SK-N-SH (cell line): ENCODE measurements at regions not wholly inside any gene's neighbourhood (a gene's known extent, or its start where the extent isn't known, plus 50 kb on each side); places are given as distances from the start of the nearest gene placed in this dataset.

ENCODE experiments used
- CTCF ChIA-PET: fragments of 300-600, 350-600 bp; formaldehyde crosslinking; extraction: SDS; loops from one replicate; lab custom pipeline; 2021; lab: Yijun Ruan, JAX
- POLR2A ChIA-PET: fragments of 350-600 bp; sonication (Branson Sonifier 250); formaldehyde crosslinking; extraction: SDS; loops from one replicate; lab custom pipeline; 2020; ENCODE audit warnings: antibody characterized with exemption, inconsistent platforms; lab: Yijun Ruan, JAX
- DNase-seq: peaks from one replicate; pipeline ENCODE4 v3.0.0; 2012
- H2AFZ ChIP-seq: fragments of 200-600 bp; sonication (generic); 2 replicates; pipeline ENCODE4 v1.8.1; 2016; ENCODE audit warnings: antibody characterized with exemption, mild to moderate bottlenecking, low read depth
- H3F3A ChIP-seq: fragments of 200-600 bp; sonication (generic); replicated peaks from 2 replicates; pipeline ENCODE3; 2016; ENCODE audit warnings: antibody characterized with exemption, mild to moderate bottlenecking; ENCODE audit not compliant: insufficient read depth
- H3K27ac ChIP-seq, 2 experiments: fragments of 200-500 bp in 1 of 2; fragments of 200-600 bp in 1 of 2; sonication (Bioruptor generic) in 1 of 2; sonication (generic), shearing (Covaris generic) in 1 of 2; 2 replicates each; pipeline versions ENCODE4 v1.5.1 to v1.6.1; 2014 to 2016; ENCODE audit warnings: low read depth in 2 of 2, inconsistent platforms in 1 of 2, low read length in 1 of 2, mild to moderate bottlenecking in 1 of 2, mixed read lengths in 1 of 2
- H3K27me3 ChIP-seq: fragments of 200-600 bp; sonication (generic), shearing (Covaris generic); 2 replicates; pipeline ENCODE4 v1.6.1; 2016; ENCODE audit warnings: mixed run types; ENCODE audit not compliant: insufficient read depth
- H3K36me3 ChIP-seq, 2 experiments: fragments of 200-500 bp in 1 of 2; fragments of 200-600 bp in 1 of 2; sonication (Bioruptor generic) in 1 of 2; sonication (generic) in 1 of 2; replicated peaks in 1 of 2; 2 replicates each; pipeline versions ENCODE3 to v1.5.1; 2014 to 2016; ENCODE audit warnings: low read length in 1 of 2, mild to moderate bottlenecking in 1 of 2; ENCODE audit not compliant: insufficient read depth in 2 of 2, control insufficient read depth in 1 of 2
- H3K4me1 ChIP-seq, 2 experiments: fragments of 200-500 bp in 1 of 2; fragments of 200-600 bp in 1 of 2; sonication (Bioruptor generic) in 1 of 2; sonication (generic), shearing (Covaris generic) in 1 of 2; 2 replicates each; pipeline versions ENCODE4 v1.5.1 to v1.6.1; 2014 to 2016; ENCODE audit warnings: low read depth in 1 of 2, low read length in 1 of 2, mixed run types in 1 of 2; ENCODE audit not compliant: insufficient read depth in 2 of 2, control insufficient read depth in 1 of 2
- H3K4me2 ChIP-seq: fragments of 200-600 bp; sonication (generic), shearing (Covaris generic); 2 replicates; pipeline ENCODE4 v1.6.1; 2017; ENCODE audit warnings: mixed run types
- H3K4me3 ChIP-seq, 2 experiments: fragments of 200-500 bp in 1 of 2; fragments of 200-600 bp in 1 of 2; sonication (Bioruptor generic) in 1 of 2; sonication (generic), shearing (Covaris generic) in 1 of 2; 2 replicates each; pipeline versions ENCODE4 v1.5.1 to v1.8.1; 2014 to 2016; ENCODE audit warnings: low read depth in 2 of 2, inconsistent platforms in 1 of 2, low read length in 1 of 2, mild to moderate bottlenecking in 1 of 2, mixed read lengths in 1 of 2, moderate library complexity in 1 of 2
- H3K79me2 ChIP-seq: fragments of 200-600 bp; sonication (generic); 2 replicates; pipeline ENCODE4 v1.8.1; 2017; ENCODE audit warnings: mild to moderate bottlenecking; ENCODE audit not compliant: insufficient read depth
- H3K9ac ChIP-seq: fragments of 200-600 bp; sonication (generic); 2 replicates; pipeline ENCODE4 v1.6.1; 2017; ENCODE audit warnings: mixed run types
- H3K9me2 ChIP-seq: fragments of 200-600 bp; sonication (generic); 2 replicates; pipeline ENCODE4 v1.6.1; 2017; ENCODE audit warnings: mixed run types
- H3K9me3 ChIP-seq: fragments of 200-600 bp; sonication (generic); 2 replicates; pipeline ENCODE4 v1.6.1; 2017; ENCODE audit warnings: mixed run types, mild to moderate bottlenecking, moderate library complexity
- H4K20me1 ChIP-seq: fragments of 200-600 bp; sonication (generic); 2 replicates; pipeline ENCODE4 v1.6.1; 2017; ENCODE audit warnings: mild to moderate bottlenecking, mixed run types; ENCODE audit not compliant: insufficient read depth
- CHD2 ChIP-seq: fragments of 150-350 bp; IDR thresholded peaks from 2 replicates; pipeline ENCODE4 v1.6.1; 2018; ENCODE audit warnings: low read length; ENCODE audit not compliant: partially characterized antibody
- ELF1 ChIP-seq: IDR thresholded peaks from 2 replicates; pipeline ENCODE4 v1.4.0; 2012
- EZH2phosphoT487 ChIP-seq: fragments of 200-600 bp; sonication (generic); IDR thresholded peaks from 2 replicates; pipeline ENCODE4 v1.6.1; 2017; ENCODE audit warnings: low read depth, mixed run types, mild to moderate bottlenecking, antibody characterized with exemption, moderate library complexity, borderline replicate concordance
- FOSL2 ChIP-seq: IDR thresholded peaks from 2 replicates; pipeline ENCODE4 v1.4.0; 2012; ENCODE audit warnings: low read depth, mild to moderate bottlenecking, moderate library complexity, borderline replicate concordance
- FOXJ3 ChIP-seq: sonication (generic); formaldehyde crosslinking; IDR thresholded peaks from 2 replicates; pipeline ENCODE4 v1.5.1; 2020; ENCODE audit warnings: mild to moderate bottlenecking, missing genetic modification reagents
- GATA2 ChIP-seq: sonication (generic); formaldehyde crosslinking; IDR thresholded peaks from 2 replicates; pipeline ENCODE4 v1.5.0; 2020; ENCODE audit warnings: mild to moderate bottlenecking, missing genetic modification reagents
- IRF3 ChIP-seq: fragments of 150-350 bp; IDR thresholded peaks from 2 replicates; pipeline ENCODE4 v1.6.1; 2016; ENCODE audit warnings: mild to moderate bottlenecking, low read depth, low read length
- JUND ChIP-seq: IDR thresholded peaks from 2 replicates; pipeline ENCODE4 v1.4.0; 2012
- MXI1 ChIP-seq: IDR thresholded peaks from 2 replicates; pipeline ENCODE4 v1.6.1; 2012; ENCODE audit warnings: mild to moderate bottlenecking, low read depth, low read length, improper control_type of control experiment
- NFIC ChIP-seq: IDR thresholded peaks from 2 replicates; pipeline ENCODE4 v1.4.0; 2012; ENCODE audit warnings: borderline replicate concordance
- NRF1 ChIP-seq: IDR thresholded peaks from 2 replicates; pipeline ENCODE4 v1.6.1; 2012; ENCODE audit warnings: low read depth, mild to moderate bottlenecking, low read length
- POLR2AphosphoS5 ChIP-seq: IDR thresholded peaks from 2 replicates; pipeline ENCODE4 v1.6.1; 2012; ENCODE audit warnings: low read depth, low read length
- RAD21 ChIP-seq: IDR thresholded peaks from 2 replicates; pipeline ENCODE4 v1.6.1; 2012; ENCODE audit warnings: mild to moderate bottlenecking, low read length
- REST ChIP-seq: IDR thresholded peaks from 2 replicates; pipeline ENCODE4 v1.6.1; 2012; ENCODE audit warnings: mild to moderate bottlenecking, low read depth, low read length, moderate library complexity
- RXRA ChIP-seq: IDR thresholded peaks from 2 replicates; pipeline ENCODE4 v1.4.0; 2012; ENCODE audit warnings: low read depth, mild to moderate bottlenecking, borderline replicate concordance
- USF1 ChIP-seq: IDR thresholded peaks from 2 replicates; pipeline ENCODE4 v1.4.0; 2012; ENCODE audit warnings: low read depth, borderline replicate concordance
- USF2 ChIP-seq: fragments of 150-350 bp; IDR thresholded peaks from 2 replicates; pipeline ENCODE4 v1.6.1; 2017; ENCODE audit warnings: antibody characterized with exemption, low read length, low read depth, borderline replicate concordance
- ZBTB33 ChIP-seq: IDR thresholded peaks from 2 replicates; pipeline ENCODE4 v1.4.0; 2012; ENCODE audit warnings: low read depth, borderline replicate concordance
- WGBS: methylation state at CpG from one replicate; pipeline ENCODE4 v1.1.6; 2017; ENCODE audit warnings: low lambda C conversion rate; 5-methylcytosine and 5-hydroxymethylcytosine counted together

GRCh38 chr21:28256837-28257236 is 735.8 kb downstream of the LTN1 start:
- H3K79me2 ChIP-seq, result no peaks in the 10 kb centered on the region
- ChIA-PET POLR2A (interaction anchor here (1.4 to 1.5 kb wide), 2 partner anchors 145 to 1412 kb away, joined by 3 to 4 read pairs; no protein-coding TSS in a partner anchor), CTCF (interaction anchor here (1.0 to 2.3 kb wide), 5 partner anchors 11 to 1406 kb away, joined by 3 to 7 read pairs (median 6); no protein-coding TSS in a partner anchor)
- H3F3A ChIP-seq, result no peaks in the 10 kb centered on the region
- no peaks in the 10 kb centered on the region for H3K36me3 ChIP-seq
- H3K4me1 ChIP-seq, result peaks cover 14 to 17% of the 10 kb centered on the region in 2 experiments; a peak in 3 of 4 replicates
- no peak overlapping the region for H3K4me3 ChIP-seq
- peak overlapping the region; percentile 66 for H2AFZ ChIP-seq
- no peak overlapping the region for H3K9ac ChIP-seq
- no peaks in the 10 kb centered on the region for H4K20me1 ChIP-seq
- 0 out of 2 replicates have a peak, but pooled peaks cover 4% of the 10 kb centered on the region for H3K9me2 ChIP-seq
- WGBS, result 61% methylated on average over 6 of the region's 6 CpGs
- no peak overlapping the region for H3K4me2 ChIP-seq
- peak overlapping the region; percentile 13 to 94; a peak in 3 of 4 replicates for H3K27ac ChIP-seq
- no peak for DNase-seq
- 0 out of 2 replicates have a peak, but pooled peaks have one; percentile 7 for TF ChIP-seq FOXJ3 (CRISPR knock-in tag)
- no peak for TF ChIP-seq MXI1
- TF ChIP-seq, all 33 proteins: peak for 1
- Histone ChIP-seq H3K9me3 (no peaks in the 10 kb centered on the region), H3K27me3 (no peaks in the 10 kb centered on the region)

GRCh38 chr21:28256420-28256831 is 736.3 kb downstream of the LTN1 start:
- Histone ChIP-seq H3K4me1 (peaks cover 14 to 17% of the 10 kb centered on the region in 2 experiments; a peak in 3 of 4 replicates), H2AFZ (peak overlapping the region; percentile 66), H3K27ac (peak overlapping the region; percentile 13 to 94; a peak in 3 of 4 replicates), H3K79me2 (no peaks in the 10 kb centered on the region), H3K4me3 (no peak overlapping the region), H3F3A (no peaks in the 10 kb centered on the region), H3K27me3 (no peaks in the 10 kb centered on the region), H4K20me1 (no peaks in the 10 kb centered on the region), H3K4me2 (no peak overlapping the region), H3K9me2 (0 out of 2 replicates have a peak, but pooled peaks cover 4% of the 10 kb centered on the region), H3K36me3 (no peaks in the 10 kb centered on the region), H3K9me3 (no peaks in the 10 kb centered on the region), H3K9ac (no peak overlapping the region)
- WGBS, result 15% methylated on average over 1 of the region's 1 CpG
- peak; percentile 26 for DNase-seq
- ChIA-PET CTCF (interaction anchor here (1.0 to 2.3 kb wide), 6 partner anchors 12 to 1406 kb away, joined by 3 to 7 read pairs (median 4); no protein-coding TSS in a partner anchor), POLR2A (interaction anchor here (1.4 to 1.5 kb wide), 2 partner anchors 145 to 1412 kb away, joined by 3 to 4 read pairs; no protein-coding TSS in a partner anchor)
- TF ChIP-seq FOSL2 (no peak), IRF3 (no peak), RAD21 (peak; percentile 43), JUND (no peak), ELF1 (no peak), GATA2 (CRISPR knock-in tag) (peak; percentile 79), FOXJ3 (CRISPR knock-in tag) (0 out of 2 replicates have a peak, but pooled peaks have one; percentile 66), NRF1 (no peak), REST (no peak), CHD2 (peak; percentile 48), NFIC (no peak), RXRA (no peak), USF1 (no peak), USF2 (no peak), POLR2AphosphoS5 (no peak), ZBTB33 (no peak), EZH2phosphoT487 (no peak)
